ENCODE measurements at regions not wholly inside any gene's neighbourhood (a gene's known extent, or its start where the extent isn't known, plus 50 kb on each side); places are given as distances from the start of the nearest gene placed in this dataset.

DNA sequence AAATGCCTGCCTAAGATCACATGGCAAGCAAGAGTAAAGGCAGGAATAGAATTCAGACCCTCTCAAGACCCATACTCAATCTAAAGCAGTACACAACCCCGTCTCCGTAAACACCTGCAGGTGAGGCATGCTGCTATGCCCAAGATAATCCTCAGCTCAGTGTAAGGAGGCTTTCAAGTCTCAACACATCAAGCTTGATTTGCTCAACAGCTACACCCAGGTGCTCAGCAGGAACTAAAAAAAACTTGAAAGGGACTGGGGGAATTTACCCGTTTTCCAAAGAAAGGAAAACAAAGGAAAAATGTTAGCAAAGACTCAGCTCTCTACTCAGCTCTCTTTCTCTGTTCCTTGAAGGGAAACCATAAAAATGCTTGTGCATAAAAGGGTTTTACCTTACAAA lies 301.8 kb downstream of the C1D start:
- TF ChIP-seq, protein P1, sequence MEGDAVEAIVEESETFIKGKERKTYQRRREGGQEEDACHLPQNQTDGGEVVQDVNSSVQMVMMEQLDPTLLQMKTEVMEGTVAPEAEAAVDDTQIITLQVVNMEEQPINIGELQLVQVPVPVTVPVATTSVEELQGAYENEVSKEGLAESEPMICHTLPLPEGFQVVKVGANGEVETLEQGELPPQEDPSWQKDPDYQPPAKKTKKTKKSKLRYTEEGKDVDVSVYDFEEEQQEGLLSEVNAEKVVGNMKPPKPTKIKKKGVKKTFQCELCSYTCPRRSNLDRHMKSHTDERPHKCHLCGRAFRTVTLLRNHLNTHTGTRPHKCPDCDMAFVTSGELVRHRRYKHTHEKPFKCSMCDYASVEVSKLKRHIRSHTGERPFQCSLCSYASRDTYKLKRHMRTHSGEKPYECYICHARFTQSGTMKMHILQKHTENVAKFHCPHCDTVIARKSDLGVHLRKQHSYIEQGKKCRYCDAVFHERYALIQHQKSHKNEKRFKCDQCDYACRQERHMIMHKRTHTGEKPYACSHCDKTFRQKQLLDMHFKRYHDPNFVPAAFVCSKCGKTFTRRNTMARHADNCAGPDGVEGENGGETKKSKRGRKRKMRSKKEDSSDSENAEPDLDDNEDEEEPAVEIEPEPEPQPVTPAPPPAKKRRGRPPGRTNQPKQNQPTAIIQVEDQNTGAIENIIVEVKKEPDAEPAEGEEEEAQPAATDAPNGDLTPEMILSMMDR (IDR thresholded peaks at IDR 0.05 in 2 of 3, conservative IDR thresholded peaks at IDR 0.05 in 1 of 3; ENCODE audit: borderline replicate concordance in 1 of 3, insufficient read depth in 1 of 3, low read depth in 2 of 3, low read length in 2 of 3) = no peak
- TF ChIP-seq EZH2 (IDR thresholded peaks at IDR 0.05) (no peak), POLR2AphosphoS5 (IDR thresholded peaks at IDR 0.05; ENCODE audit: low read depth, low read length) (no peak), POLR2A (IDR thresholded peaks at IDR 0.05; ENCODE audit: borderline replicate concordance, extremely low read depth, insufficient read depth, insufficient read length) (no peak), SP1 (IDR thresholded peaks at IDR 0.05; ENCODE audit: low read depth) (no peak), YY1 (IDR thresholded peaks at IDR 0.05; ENCODE audit: extremely low read depth, insufficient replicate concordance, low read depth, low read length) (no peak), ELF1 (IDR thresholded peaks at IDR 0.05; ENCODE audit: borderline replicate concordance, low read depth) (no peak), RAD21 (IDR thresholded peaks at IDR 0.05; ENCODE audit: low read depth) (no peak), SRF (IDR thresholded peaks at IDR 0.05; ENCODE audit: low read depth) (no peak), EGR1 (IDR thresholded peaks at IDR 0.05; ENCODE audit: low read depth) (no peak)
- TF ChIP-seq, protein P2, sequence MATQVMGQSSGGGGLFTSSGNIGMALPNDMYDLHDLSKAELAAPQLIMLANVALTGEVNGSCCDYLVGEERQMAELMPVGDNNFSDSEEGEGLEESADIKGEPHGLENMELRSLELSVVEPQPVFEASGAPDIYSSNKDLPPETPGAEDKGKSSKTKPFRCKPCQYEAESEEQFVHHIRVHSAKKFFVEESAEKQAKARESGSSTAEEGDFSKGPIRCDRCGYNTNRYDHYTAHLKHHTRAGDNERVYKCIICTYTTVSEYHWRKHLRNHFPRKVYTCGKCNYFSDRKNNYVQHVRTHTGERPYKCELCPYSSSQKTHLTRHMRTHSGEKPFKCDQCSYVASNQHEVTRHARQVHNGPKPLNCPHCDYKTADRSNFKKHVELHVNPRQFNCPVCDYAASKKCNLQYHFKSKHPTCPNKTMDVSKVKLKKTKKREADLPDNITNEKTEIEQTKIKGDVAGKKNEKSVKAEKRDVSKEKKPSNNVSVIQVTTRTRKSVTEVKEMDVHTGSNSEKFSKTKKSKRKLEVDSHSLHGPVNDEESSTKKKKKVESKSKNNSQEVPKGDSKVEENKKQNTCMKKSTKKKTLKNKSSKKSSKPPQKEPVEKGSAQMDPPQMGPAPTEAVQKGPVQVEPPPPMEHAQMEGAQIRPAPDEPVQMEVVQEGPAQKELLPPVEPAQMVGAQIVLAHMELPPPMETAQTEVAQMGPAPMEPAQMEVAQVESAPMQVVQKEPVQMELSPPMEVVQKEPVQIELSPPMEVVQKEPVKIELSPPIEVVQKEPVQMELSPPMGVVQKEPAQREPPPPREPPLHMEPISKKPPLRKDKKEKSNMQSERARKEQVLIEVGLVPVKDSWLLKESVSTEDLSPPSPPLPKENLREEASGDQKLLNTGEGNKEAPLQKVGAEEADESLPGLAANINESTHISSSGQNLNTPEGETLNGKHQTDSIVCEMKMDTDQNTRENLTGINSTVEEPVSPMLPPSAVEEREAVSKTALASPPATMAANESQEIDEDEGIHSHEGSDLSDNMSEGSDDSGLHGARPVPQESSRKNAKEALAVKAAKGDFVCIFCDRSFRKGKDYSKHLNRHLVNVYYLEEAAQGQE (IDR thresholded peaks at IDR 0.05; ENCODE audit: low read depth) = no peak

All from HCT116 (cell line).